ENCODE measurements at regions not wholly inside any gene's neighbourhood (a gene's known extent, or its start where the extent isn't known, plus 50 kb on each side); places are given as distances from the start of the nearest gene placed in this dataset.

- TF ChIP-seq CTCF (IDR thresholded peaks at IDR 0.05; ENCODE audit: low read depth, low read length, missing input control) (no peak), EGR1 (IDR thresholded peaks at IDR 0.05; ENCODE audit: low read depth in 2 of 2) (no peak), JUND (IDR thresholded peaks at IDR 0.05) (no peak), GABPA (IDR thresholded peaks at IDR 0.05 in 1 of 2, conservative IDR thresholded peaks at IDR 0.05 in 1 of 2) (no peak), TAF1 (conservative IDR thresholded peaks at IDR 0.05) (no peak), REST (IDR thresholded peaks at IDR 0.05) (no peak)
These were observed 758.1 kb upstream of the EPHA7 start for GRCh38 chr6:94177429-94177828.
